OCI-LY1 (cell line): ENCODE measurements at regions not wholly inside any gene's neighbourhood (a gene's known extent, or its start where the extent isn't known, plus 50 kb on each side); places are given as distances from the start of the nearest gene placed in this dataset.

Source experiments
- H2AFZ ChIP-seq: fragments of 200-600 bp; sonication (generic), shearing (Covaris generic); 2 replicates; pipeline ENCODE4 v1.6.0; 2014; ENCODE audit warnings: antibody characterized with exemption, mild to moderate bottlenecking, low read length
- H3F3A ChIP-seq: fragments of 200-600 bp; sonication (generic), shearing (Covaris generic); 2 replicates; pipeline ENCODE4 v1.6.0; 2014; ENCODE audit warnings: mild to moderate bottlenecking, antibody characterized with exemption, low read length, moderate library complexity; ENCODE audit not compliant: insufficient read depth
- H3K27ac ChIP-seq: fragments of 200-600 bp; sonication (generic); 2 replicates; pipeline ENCODE4 v1.5.1; 2014; ENCODE audit warnings: low read length, mixed run types, mild to moderate bottlenecking, low read depth; ENCODE audit not compliant: poor library complexity, severe bottlenecking
- H3K27me3 ChIP-seq: fragments of 200-600 bp; sonication (generic); 2 replicates; pipeline ENCODE4 v1.6.0; 2014; ENCODE audit warnings: antibody characterized with exemption, mild to moderate bottlenecking, low read length, moderate library complexity; ENCODE audit not compliant: insufficient read depth
- H3K36me3 ChIP-seq: fragments of 200-600 bp; sonication (generic); 2 replicates; pipeline ENCODE4 v1.6.1; 2014; ENCODE audit warnings: mild to moderate bottlenecking, antibody characterized with exemption, low read length, moderate library complexity, mixed read lengths; ENCODE audit not compliant: insufficient read depth
- H3K4me1 ChIP-seq: fragments of 200-600 bp; sonication (generic); 2 replicates; pipeline ENCODE4 v1.5.1; 2014; ENCODE audit warnings: mild to moderate bottlenecking, low read length, moderate library complexity; ENCODE audit not compliant: insufficient read depth, severe bottlenecking
- H3K4me2 ChIP-seq: fragments of 200-600 bp; sonication (generic), shearing (Covaris generic); 2 replicates; pipeline ENCODE4 v1.6.1; 2014; ENCODE audit warnings: low read length
- H3K4me3 ChIP-seq: fragments of 200-600 bp; sonication (generic); 2 replicates; pipeline ENCODE4 v1.5.1; 2014; ENCODE audit warnings: low read length, low read depth, mild to moderate bottlenecking, mixed read lengths; ENCODE audit not compliant: poor library complexity, severe bottlenecking
- H3K79me2 ChIP-seq: fragments of 200-600 bp; shearing (Covaris generic); 2 replicates; pipeline ENCODE4 v1.6.1; 2016; ENCODE audit warnings: mixed run types, low read length, mixed read lengths; ENCODE audit not compliant: insufficient read depth
- H3K9ac ChIP-seq: fragments of 200-600 bp; sonication (generic), shearing (Covaris generic); 2 replicates; pipeline ENCODE4 v1.6.1; 2014; ENCODE audit warnings: mild to moderate bottlenecking, low read length, mixed read lengths
- H3K9me2 ChIP-seq: fragments of 200-600 bp; sonication (generic), shearing (Covaris generic); 2 replicates; pipeline ENCODE4 v1.6.1; 2014; ENCODE audit warnings: low read depth, mild to moderate bottlenecking, low read length, mixed read lengths
- H3K9me3 ChIP-seq: fragments of 200-600 bp; shearing (Covaris generic); 2 replicates; pipeline ENCODE4 v1.6.1; 2014; ENCODE audit warnings: low read length, mixed read lengths
- H4K20me1 ChIP-seq: fragments of 200-600 bp; sonication (generic), shearing (Covaris generic); 2 replicates; pipeline ENCODE4 v1.6.0; 2016; ENCODE audit warnings: mild to moderate bottlenecking, low read length; ENCODE audit not compliant: insufficient read depth
- EZH2 ChIP-seq: fragments of 200-600 bp; sonication (generic), shearing (Covaris generic); IDR thresholded peaks from 2 replicates; pipeline ENCODE4 v1.8.0; 2017; ENCODE audit warnings: borderline replicate concordance, mixed run types, mild to moderate bottlenecking, antibody characterized with exemption, low read length, moderate library complexity, mixed read lengths
- TF ChIP-seq, protein P1 (sequence below): fragments of 200-600 bp; sonication (generic), shearing (Covaris generic); IDR thresholded peaks from 2 replicates; pipeline ENCODE4 v1.5.1; 2017; ENCODE audit warnings: mild to moderate bottlenecking, antibody characterized with exemption, low read length, moderate library complexity, mixed read lengths

DNA sequence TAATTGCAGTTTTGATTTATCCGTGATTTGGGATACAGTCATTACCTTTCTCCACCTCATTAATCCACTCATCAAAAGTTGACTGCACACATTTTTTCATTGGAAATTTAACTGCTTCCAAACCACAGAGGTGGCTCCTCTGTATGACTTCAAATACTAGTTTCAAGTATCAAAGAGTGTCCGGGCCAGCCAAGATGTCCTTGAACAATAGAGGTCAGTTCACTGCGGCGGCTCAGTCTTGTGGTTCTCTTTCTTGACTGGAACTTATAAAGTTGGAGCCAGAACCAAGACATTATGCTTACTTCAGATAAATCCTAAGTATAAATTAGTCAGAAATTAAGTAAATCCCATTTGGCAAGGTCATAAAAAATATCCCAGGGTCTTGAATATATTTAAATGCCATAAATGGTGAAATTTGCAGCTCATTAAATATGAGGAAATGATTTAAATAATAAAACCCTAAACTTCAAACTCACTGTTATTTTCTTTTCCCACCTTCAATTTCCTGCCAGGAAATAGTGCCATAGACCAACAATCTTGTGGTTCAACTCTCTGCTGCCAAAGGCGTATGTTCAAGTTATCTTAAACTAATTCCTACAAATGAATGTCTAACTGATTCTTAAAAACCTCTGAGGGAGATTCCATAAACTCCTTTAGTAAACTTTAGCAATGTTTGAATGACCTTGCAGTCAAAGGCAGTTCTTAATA is 360.8 kb downstream of the AEBP2 start:
- no peaks in the 10 kb centered on the region for H3K79me2 ChIP-seq
- H3K27ac ChIP-seq = no peak overlapping the region
- H3K4me2 ChIP-seq = no peak overlapping the region
- no peaks in the 10 kb centered on the region for H3K36me3 ChIP-seq
- no peaks in the 10 kb centered on the region for H3K9me2 ChIP-seq
- H2AFZ ChIP-seq = no peak overlapping the region
- no peaks in the 10 kb centered on the region for H4K20me1 ChIP-seq
- TF ChIP-seq, protein P1, sequence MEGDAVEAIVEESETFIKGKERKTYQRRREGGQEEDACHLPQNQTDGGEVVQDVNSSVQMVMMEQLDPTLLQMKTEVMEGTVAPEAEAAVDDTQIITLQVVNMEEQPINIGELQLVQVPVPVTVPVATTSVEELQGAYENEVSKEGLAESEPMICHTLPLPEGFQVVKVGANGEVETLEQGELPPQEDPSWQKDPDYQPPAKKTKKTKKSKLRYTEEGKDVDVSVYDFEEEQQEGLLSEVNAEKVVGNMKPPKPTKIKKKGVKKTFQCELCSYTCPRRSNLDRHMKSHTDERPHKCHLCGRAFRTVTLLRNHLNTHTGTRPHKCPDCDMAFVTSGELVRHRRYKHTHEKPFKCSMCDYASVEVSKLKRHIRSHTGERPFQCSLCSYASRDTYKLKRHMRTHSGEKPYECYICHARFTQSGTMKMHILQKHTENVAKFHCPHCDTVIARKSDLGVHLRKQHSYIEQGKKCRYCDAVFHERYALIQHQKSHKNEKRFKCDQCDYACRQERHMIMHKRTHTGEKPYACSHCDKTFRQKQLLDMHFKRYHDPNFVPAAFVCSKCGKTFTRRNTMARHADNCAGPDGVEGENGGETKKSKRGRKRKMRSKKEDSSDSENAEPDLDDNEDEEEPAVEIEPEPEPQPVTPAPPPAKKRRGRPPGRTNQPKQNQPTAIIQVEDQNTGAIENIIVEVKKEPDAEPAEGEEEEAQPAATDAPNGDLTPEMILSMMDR = no peak
- TF ChIP-seq EZH2 = no peak
- no peaks in the 10 kb centered on the region for H3K4me1 ChIP-seq
- H3K9ac ChIP-seq = no peak overlapping the region
- no peaks in the 10 kb centered on the region for H3F3A ChIP-seq
- H3K9me3 ChIP-seq = no peaks in the 10 kb centered on the region
- H3K27me3 ChIP-seq = no peaks in the 10 kb centered on the region
- H3K4me3 ChIP-seq = no peak overlapping the region

DNA sequence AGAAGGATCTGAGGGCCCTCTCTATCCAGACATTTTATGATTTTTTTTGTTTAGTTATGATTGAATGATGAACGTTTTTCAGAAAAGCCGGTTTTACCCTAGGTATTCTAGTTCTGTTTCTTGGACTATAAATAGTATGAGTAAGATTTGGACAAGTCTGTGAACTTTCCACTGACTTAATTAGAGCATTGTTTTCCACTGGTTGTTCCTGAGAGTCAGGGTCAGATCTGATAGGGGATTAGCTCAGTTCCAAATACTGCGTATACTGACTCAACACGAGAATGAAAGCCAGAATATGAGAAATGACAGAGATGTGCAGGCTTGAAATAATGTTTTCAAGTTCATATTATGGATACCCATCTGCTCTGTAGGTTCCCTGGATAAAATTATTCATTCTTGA is 361.6 kb downstream of the AEBP2 start:
- Histone ChIP-seq H3K27me3 (no peaks in the 10 kb centered on the region), H3K27ac (no peak overlapping the region), H3K79me2 (no peaks in the 10 kb centered on the region), H3F3A (no peaks in the 10 kb centered on the region), H3K9me3 (no peaks in the 10 kb centered on the region), H3K4me1 (no peaks in the 10 kb centered on the region), H4K20me1 (no peaks in the 10 kb centered on the region), H3K9me2 (no peaks in the 10 kb centered on the region), H3K4me3 (no peak overlapping the region), H3K9ac (no peak overlapping the region), H3K4me2 (no peak overlapping the region), H2AFZ (no peak overlapping the region), H3K36me3 (no peaks in the 10 kb centered on the region)
- TF ChIP-seq, protein P1 = no peak
- no peak for TF ChIP-seq EZH2

DNA sequence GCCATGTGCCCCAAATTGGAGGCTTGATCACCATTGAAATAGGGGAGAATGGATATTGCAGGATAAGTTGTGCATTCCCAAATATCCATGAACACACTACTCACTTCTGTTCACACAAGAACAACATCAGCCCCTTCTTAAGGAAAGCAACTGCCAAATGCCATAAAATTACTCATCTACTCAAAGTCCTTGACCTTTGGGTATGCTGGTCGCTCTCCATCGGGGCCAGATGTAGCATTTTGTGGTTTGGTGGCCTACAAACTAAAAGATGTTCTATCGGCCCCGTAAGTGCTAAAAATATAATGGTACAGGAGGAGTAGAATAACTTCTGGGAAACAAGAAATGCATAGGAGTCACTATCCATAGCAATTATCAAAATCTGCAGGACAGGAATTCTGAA is 362.6 kb downstream of the AEBP2 start:
- Histone ChIP-seq H3K27me3 (no peaks in the 10 kb centered on the region), H3F3A (no peaks in the 10 kb centered on the region), H3K9me3 (no peaks in the 10 kb centered on the region), H3K9ac (no peak overlapping the region), H3K4me3 (no peak overlapping the region), H3K9me2 (no peaks in the 10 kb centered on the region), H4K20me1 (no peaks in the 10 kb centered on the region), H2AFZ (no peak overlapping the region), H3K36me3 (no peaks in the 10 kb centered on the region), H3K4me1 (no peaks in the 10 kb centered on the region), H3K27ac (no peak overlapping the region), H3K4me2 (no peak overlapping the region), H3K79me2 (no peaks in the 10 kb centered on the region)
- TF ChIP-seq, protein P1 = no peak
- TF ChIP-seq EZH2 = no peak
